ENCODE measurements at regions not wholly inside any gene's neighbourhood (a gene's known extent, or its start where the extent isn't known, plus 50 kb on each side); places are given as distances from the start of the nearest gene placed in this dataset.

GRCh38 chr3:177810162-177810623 is 612.9 kb upstream of the TBL1XR1 start:
- H3K9ac ChIP-seq (ENCODE audit: low read depth in 1 of 2, low read length in 2 of 2) = no peak overlapping the region
- H3K36me3 ChIP-seq (ENCODE audit: control insufficient read depth in 2 of 2, insufficient read depth in 2 of 2, low read length in 2 of 2) = no peaks in the 10 kb centered on the region
- no peak overlapping the region for H3K4me3 ChIP-seq (ENCODE audit: low read length in 2 of 2)
- H3K9me3 ChIP-seq (ENCODE audit: control insufficient read depth in 2 of 2, low read length in 2 of 2) = no peaks in the 10 kb centered on the region
- H3K27ac ChIP-seq (ENCODE audit: low read depth in 2 of 2, low read length in 2 of 2) = no peak overlapping the region
- no peaks in the 10 kb centered on the region for H3K27me3 ChIP-seq (ENCODE audit: control insufficient read depth in 2 of 2, insufficient read depth in 2 of 2, low read length in 2 of 2)
- no peaks in the 10 kb centered on the region for H3K4me1 ChIP-seq (ENCODE audit: control insufficient read depth in 2 of 2, insufficient read depth in 2 of 2, low read length in 2 of 2)

GRCh38 chr3:177811112-177811511 is 613.8 kb upstream of the TBL1XR1 start:
- Histone ChIP-seq H3K4me1 (ENCODE audit: control insufficient read depth in 2 of 2, insufficient read depth in 2 of 2, low read length in 2 of 2) (no peaks in the 10 kb centered on the region), H3K9ac (ENCODE audit: low read depth in 1 of 2, low read length in 2 of 2) (no peak overlapping the region), H3K36me3 (ENCODE audit: control insufficient read depth in 2 of 2, insufficient read depth in 2 of 2, low read length in 2 of 2) (no peaks in the 10 kb centered on the region), H3K9me3 (ENCODE audit: control insufficient read depth in 2 of 2, low read length in 2 of 2) (no peaks in the 10 kb centered on the region), H3K4me3 (ENCODE audit: low read length in 2 of 2) (no peak overlapping the region), H3K27ac (ENCODE audit: low read depth in 2 of 2, low read length in 2 of 2) (no peak overlapping the region), H3K27me3 (ENCODE audit: control insufficient read depth in 2 of 2, insufficient read depth in 2 of 2, low read length in 2 of 2) (no peaks in the 10 kb centered on the region)

GRCh38 chr3:177811835-177812234 is 614.6 kb upstream of the TBL1XR1 start:
- Histone ChIP-seq H3K4me3 (ENCODE audit: low read length in 2 of 2) (no peak overlapping the region), H3K36me3 (ENCODE audit: control insufficient read depth in 2 of 2, insufficient read depth in 2 of 2, low read length in 2 of 2) (no peaks in the 10 kb centered on the region), H3K9me3 (ENCODE audit: control insufficient read depth in 2 of 2, low read length in 2 of 2) (no peaks in the 10 kb centered on the region), H3K9ac (ENCODE audit: low read depth in 1 of 2, low read length in 2 of 2) (no peak overlapping the region), H3K27ac (ENCODE audit: low read depth in 2 of 2, low read length in 2 of 2) (no peak overlapping the region), H3K4me1 (ENCODE audit: control insufficient read depth in 2 of 2, insufficient read depth in 2 of 2, low read length in 2 of 2) (no peaks in the 10 kb centered on the region), H3K27me3 (ENCODE audit: control insufficient read depth in 2 of 2, insufficient read depth in 2 of 2, low read length in 2 of 2) (no peaks in the 10 kb centered on the region)

- no peaks in the 10 kb centered on the region for H3K4me1 ChIP-seq (ENCODE audit: control insufficient read depth in 2 of 2, insufficient read depth in 2 of 2, low read length in 2 of 2)
- no peak overlapping the region for H3K4me3 ChIP-seq (ENCODE audit: low read length in 2 of 2)
- no peaks in the 10 kb centered on the region for H3K9me3 ChIP-seq (ENCODE audit: control insufficient read depth in 2 of 2, low read length in 2 of 2)
- no peaks in the 10 kb centered on the region for H3K27me3 ChIP-seq (ENCODE audit: control insufficient read depth in 2 of 2, insufficient read depth in 2 of 2, low read length in 2 of 2)
- no peak overlapping the region for H3K27ac ChIP-seq (ENCODE audit: low read depth in 2 of 2, low read length in 2 of 2)
- no peak overlapping the region for H3K9ac ChIP-seq (ENCODE audit: low read depth in 1 of 2, low read length in 2 of 2)
- no peaks in the 10 kb centered on the region for H3K36me3 ChIP-seq (ENCODE audit: control insufficient read depth in 2 of 2, insufficient read depth in 2 of 2, low read length in 2 of 2)
Measured at GRCh38 chr3:177812492-177812891, 615.2 kb upstream of the TBL1XR1 start.

GRCh38 chr3:177813322-177813721 is 616.0 kb upstream of the TBL1XR1 start:
- Histone ChIP-seq H3K9ac (ENCODE audit: low read depth in 1 of 2, low read length in 2 of 2) (no peak overlapping the region), H3K27me3 (ENCODE audit: control insufficient read depth in 2 of 2, insufficient read depth in 2 of 2, low read length in 2 of 2) (no peaks in the 10 kb centered on the region), H3K4me1 (ENCODE audit: control insufficient read depth in 2 of 2, insufficient read depth in 2 of 2, low read length in 2 of 2) (no peaks in the 10 kb centered on the region), H3K4me3 (ENCODE audit: low read length in 2 of 2) (no peak overlapping the region), H3K27ac (ENCODE audit: low read depth in 2 of 2, low read length in 2 of 2) (no peak overlapping the region), H3K36me3 (ENCODE audit: control insufficient read depth in 2 of 2, insufficient read depth in 2 of 2, low read length in 2 of 2) (no peaks in the 10 kb centered on the region), H3K9me3 (ENCODE audit: control insufficient read depth in 2 of 2, low read length in 2 of 2) (no peaks in the 10 kb centered on the region)

- H3K4me3 ChIP-seq (ENCODE audit: low read length in 2 of 2) = no peak overlapping the region
- no peaks in the 10 kb centered on the region for H3K4me1 ChIP-seq (ENCODE audit: control insufficient read depth in 2 of 2, insufficient read depth in 2 of 2, low read length in 2 of 2)
- no peak overlapping the region for H3K27ac ChIP-seq (ENCODE audit: low read depth in 2 of 2, low read length in 2 of 2)
- no peaks in the 10 kb centered on the region for H3K27me3 ChIP-seq (ENCODE audit: control insufficient read depth in 2 of 2, insufficient read depth in 2 of 2, low read length in 2 of 2)
- H3K36me3 ChIP-seq (ENCODE audit: control insufficient read depth in 2 of 2, insufficient read depth in 2 of 2, low read length in 2 of 2) = no peaks in the 10 kb centered on the region
- H3K9me3 ChIP-seq (ENCODE audit: control insufficient read depth in 2 of 2, low read length in 2 of 2) = no peaks in the 10 kb centered on the region
- no peak overlapping the region for H3K9ac ChIP-seq (ENCODE audit: low read depth in 1 of 2, low read length in 2 of 2)
Measured at GRCh38 chr3:177816667-177817208, 619.5 kb upstream of the TBL1XR1 start.

- no peak overlapping the region for H3K27ac ChIP-seq (ENCODE audit: low read depth in 2 of 2, low read length in 2 of 2)
Measured at GRCh38 chr3:177817751-177818150, 620.5 kb upstream of the TBL1XR1 start.

GRCh38 chr3:177818712-177819240 is 621.5 kb upstream of the TBL1XR1 start:
- Histone ChIP-seq H3K27me3 (ENCODE audit: control insufficient read depth in 2 of 2, insufficient read depth in 2 of 2, low read length in 2 of 2) (no peaks in the 10 kb centered on the region), H3K36me3 (ENCODE audit: control insufficient read depth in 2 of 2, insufficient read depth in 2 of 2, low read length in 2 of 2) (no peaks in the 10 kb centered on the region), H3K4me3 (ENCODE audit: low read length in 2 of 2) (no peak overlapping the region), H3K9me3 (ENCODE audit: control insufficient read depth in 2 of 2, low read length in 2 of 2) (no peaks in the 10 kb centered on the region), H3K4me1 (ENCODE audit: control insufficient read depth in 2 of 2, insufficient read depth in 2 of 2, low read length in 2 of 2) (peaks cover 0 to 2% of the 10 kb centered on the region in 2 donors), H3K9ac (ENCODE audit: low read depth in 1 of 2, low read length in 2 of 2) (no peak overlapping the region), H3K27ac (ENCODE audit: low read depth in 2 of 2, low read length in 2 of 2) (no peak overlapping the region)

More at GRCh38 chr3:177817751-177818150, 620.5 kb upstream of the TBL1XR1 start:
- Histone ChIP-seq H3K9ac (ENCODE audit: low read depth in 1 of 2, low read length in 2 of 2) (no peak overlapping the region), H3K27me3 (ENCODE audit: control insufficient read depth in 2 of 2, insufficient read depth in 2 of 2, low read length in 2 of 2) (no peaks in the 10 kb centered on the region), H3K4me3 (ENCODE audit: low read length in 2 of 2) (no peak overlapping the region), H3K36me3 (ENCODE audit: control insufficient read depth in 2 of 2, insufficient read depth in 2 of 2, low read length in 2 of 2) (no peaks in the 10 kb centered on the region), H3K4me1 (ENCODE audit: control insufficient read depth in 2 of 2, insufficient read depth in 2 of 2, low read length in 2 of 2) (no peaks in the 10 kb centered on the region), H3K9me3 (ENCODE audit: control insufficient read depth in 2 of 2, low read length in 2 of 2) (no peaks in the 10 kb centered on the region)

- no peak overlapping the region for H3K4me3 ChIP-seq (ENCODE audit: low read length in 2 of 2)
- no peaks in the 10 kb centered on the region for H3K9me3 ChIP-seq (ENCODE audit: control insufficient read depth in 2 of 2, low read length in 2 of 2)
- H3K27me3 ChIP-seq (ENCODE audit: control insufficient read depth in 2 of 2, insufficient read depth in 2 of 2, low read length in 2 of 2) = no peaks in the 10 kb centered on the region
- H3K27ac ChIP-seq (ENCODE audit: low read depth in 2 of 2, low read length in 2 of 2) = no peak overlapping the region
- peaks cover 0 to 10% of the 10 kb centered on the region in 2 donors for H3K4me1 ChIP-seq (ENCODE audit: control insufficient read depth in 2 of 2, insufficient read depth in 2 of 2, low read length in 2 of 2)
- no peaks in the 10 kb centered on the region for H3K36me3 ChIP-seq (ENCODE audit: control insufficient read depth in 2 of 2, insufficient read depth in 2 of 2, low read length in 2 of 2)
- H3K9ac ChIP-seq (ENCODE audit: low read depth in 1 of 2, low read length in 2 of 2) = no peak overlapping the region
Measured at GRCh38 chr3:177820683-177821316, 623.5 kb upstream of the TBL1XR1 start.

- Histone ChIP-seq H3K9ac (ENCODE audit: low read depth in 1 of 2, low read length in 2 of 2) (no peak overlapping the region), H3K27me3 (ENCODE audit: control insufficient read depth in 2 of 2, insufficient read depth in 2 of 2, low read length in 2 of 2) (no peaks in the 10 kb centered on the region), H3K9me3 (ENCODE audit: control insufficient read depth in 2 of 2, low read length in 2 of 2) (no peaks in the 10 kb centered on the region), H3K4me3 (ENCODE audit: low read length in 2 of 2) (no peak overlapping the region), H3K27ac (ENCODE audit: low read depth in 2 of 2, low read length in 2 of 2) (no peak overlapping the region), H3K36me3 (ENCODE audit: control insufficient read depth in 2 of 2, insufficient read depth in 2 of 2, low read length in 2 of 2) (no peaks in the 10 kb centered on the region), H3K4me1 (ENCODE audit: control insufficient read depth in 2 of 2, insufficient read depth in 2 of 2, low read length in 2 of 2) (peaks cover 0 to 10% of the 10 kb centered on the region in 2 donors)
Measured at GRCh38 chr3:177822681-177823096, 625.4 kb upstream of the TBL1XR1 start.
